ENCODE measurements at regions not wholly inside any gene's neighbourhood (a gene's known extent, or its start where the extent isn't known, plus 50 kb on each side); places are given as distances from the start of the nearest gene placed in this dataset.

GRCh38 chr11:128351168-128351567, 236.2 kb downstream of the ETS1 start:
- no peak for TF ChIP-seq CTCF (IDR thresholded peaks at IDR 0.05)
- no peaks in the 10 kb centered on the region for H3K27me3 ChIP-seq (replicated peaks; ENCODE audit: insufficient read depth)
- no peaks in the 10 kb centered on the region for H3K4me1 ChIP-seq (ENCODE audit: control insufficient read depth in 1 of 2, low read depth in 2 of 2)
- no peaks in the 10 kb centered on the region for H3K36me3 ChIP-seq
- H3K9me3 ChIP-seq = no peaks in the 10 kb centered on the region
- ATAC-seq (ENCODE audit: insufficient number of reproducible peaks, low FRiP score, low read depth) (no peak), DNase-seq (ENCODE audit: low spot score) (no peak)
- no peak overlapping the region for H3K4me3 ChIP-seq
- H3K27ac ChIP-seq = no peak overlapping the region

GRCh38 chr11:128349650-128350299, 237.6 kb downstream of the ETS1 start:
- H3K36me3 ChIP-seq = no peaks in the 10 kb centered on the region
- H3K27me3 ChIP-seq (replicated peaks; ENCODE audit: insufficient read depth) = no peaks in the 10 kb centered on the region
- no peak for DNase-seq (ENCODE audit: low spot score)
- H3K4me1 ChIP-seq (ENCODE audit: control insufficient read depth in 1 of 2, low read depth in 2 of 2) = no peaks in the 10 kb centered on the region
- H3K4me3 ChIP-seq = no peak overlapping the region
- no peaks in the 10 kb centered on the region for H3K9me3 ChIP-seq
- no peak for TF ChIP-seq CTCF (IDR thresholded peaks at IDR 0.05)
- H3K27ac ChIP-seq = no peak overlapping the region
- no peak for ATAC-seq (ENCODE audit: insufficient number of reproducible peaks, low FRiP score, low read depth)

GRCh38 chr11:128346804-128347203, 240.6 kb downstream of the ETS1 start:
- Histone ChIP-seq H3K9me3 (no peaks in the 10 kb centered on the region), H3K4me1 (ENCODE audit: control insufficient read depth in 1 of 2, low read depth in 2 of 2) (no peaks in the 10 kb centered on the region), H3K27ac (no peak overlapping the region), H3K4me3 (no peak overlapping the region), H3K27me3 (replicated peaks; ENCODE audit: insufficient read depth) (no peaks in the 10 kb centered on the region), H3K36me3 (no peaks in the 10 kb centered on the region)
- no peak for TF ChIP-seq CTCF (IDR thresholded peaks at IDR 0.05)
- DNase-seq (ENCODE audit: low spot score) (no peak), ATAC-seq (ENCODE audit: insufficient number of reproducible peaks, low FRiP score, low read depth) (no peak)

GRCh38 chr11:128345316-128345715, 242.0 kb downstream of the ETS1 start:
- ATAC-seq (ENCODE audit: insufficient number of reproducible peaks, low FRiP score, low read depth) (no peak), DNase-seq (ENCODE audit: low spot score) (no peak)
- Histone ChIP-seq H3K36me3 (no peaks in the 10 kb centered on the region), H3K4me1 (ENCODE audit: control insufficient read depth in 1 of 2, low read depth in 2 of 2) (no peaks in the 10 kb centered on the region), H3K9me3 (no peaks in the 10 kb centered on the region), H3K27me3 (replicated peaks; ENCODE audit: insufficient read depth) (no peaks in the 10 kb centered on the region), H3K27ac (no peak overlapping the region), H3K4me3 (no peak overlapping the region)
- TF ChIP-seq CTCF (IDR thresholded peaks at IDR 0.05) = no peak

- H3K27me3 ChIP-seq (replicated peaks; ENCODE audit: insufficient read depth) = no peaks in the 10 kb centered on the region
- no peak overlapping the region for H3K4me3 ChIP-seq
- ATAC-seq (ENCODE audit: insufficient number of reproducible peaks, low FRiP score, low read depth) (no peak), DNase-seq (ENCODE audit: low spot score) (no peak)
- no peak for TF ChIP-seq CTCF (IDR thresholded peaks at IDR 0.05)
- H3K9me3 ChIP-seq = no peaks in the 10 kb centered on the region
- H3K27ac ChIP-seq = no peak overlapping the region
- no peaks in the 10 kb centered on the region for H3K36me3 ChIP-seq
- no peaks in the 10 kb centered on the region for H3K4me1 ChIP-seq (ENCODE audit: control insufficient read depth in 1 of 2, low read depth in 2 of 2)
Observed at GRCh38 chr11:128343870-128344269, 243.5 kb downstream of the ETS1 start.
